GM10266 (cell line): ENCODE measurements at regions not wholly inside any gene's neighbourhood (a gene's known extent, or its start where the extent isn't known, plus 50 kb on each side); places are given as distances from the start of the nearest gene placed in this dataset.

Source experiments
- DNase-seq: peaks from one replicate; pipeline ENCODE4 v3.0.0; 2012; ENCODE audit errors: extremely low spot score
- TF ChIP-seq, protein P1 (sequence below): IDR thresholded peaks from 2 replicates; pipeline ENCODE4 v1.5.1; 2012; ENCODE audit warnings: mild to moderate bottlenecking, low read depth; ENCODE audit not compliant: control insufficient read depth, insufficient read depth; ENCODE audit errors: missing control alignments

- TF ChIP-seq, protein P1, sequence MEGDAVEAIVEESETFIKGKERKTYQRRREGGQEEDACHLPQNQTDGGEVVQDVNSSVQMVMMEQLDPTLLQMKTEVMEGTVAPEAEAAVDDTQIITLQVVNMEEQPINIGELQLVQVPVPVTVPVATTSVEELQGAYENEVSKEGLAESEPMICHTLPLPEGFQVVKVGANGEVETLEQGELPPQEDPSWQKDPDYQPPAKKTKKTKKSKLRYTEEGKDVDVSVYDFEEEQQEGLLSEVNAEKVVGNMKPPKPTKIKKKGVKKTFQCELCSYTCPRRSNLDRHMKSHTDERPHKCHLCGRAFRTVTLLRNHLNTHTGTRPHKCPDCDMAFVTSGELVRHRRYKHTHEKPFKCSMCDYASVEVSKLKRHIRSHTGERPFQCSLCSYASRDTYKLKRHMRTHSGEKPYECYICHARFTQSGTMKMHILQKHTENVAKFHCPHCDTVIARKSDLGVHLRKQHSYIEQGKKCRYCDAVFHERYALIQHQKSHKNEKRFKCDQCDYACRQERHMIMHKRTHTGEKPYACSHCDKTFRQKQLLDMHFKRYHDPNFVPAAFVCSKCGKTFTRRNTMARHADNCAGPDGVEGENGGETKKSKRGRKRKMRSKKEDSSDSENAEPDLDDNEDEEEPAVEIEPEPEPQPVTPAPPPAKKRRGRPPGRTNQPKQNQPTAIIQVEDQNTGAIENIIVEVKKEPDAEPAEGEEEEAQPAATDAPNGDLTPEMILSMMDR = no peak
- no peak for DNase-seq
Observed at GRCh38 chr6:143613749-143614148, 64.0 kb upstream of the PHACTR2 start.

GRCh38 chr6:143612186-143612585, 65.6 kb upstream of the PHACTR2 start:
- TF ChIP-seq, protein P1 = no peak
- DNase-seq = no peak

- TF ChIP-seq, protein P1 = no peak
- DNase-seq = no peak
Observed at GRCh38 chr6:143611580-143611979, 66.2 kb upstream of the PHACTR2 start.

DNA sequence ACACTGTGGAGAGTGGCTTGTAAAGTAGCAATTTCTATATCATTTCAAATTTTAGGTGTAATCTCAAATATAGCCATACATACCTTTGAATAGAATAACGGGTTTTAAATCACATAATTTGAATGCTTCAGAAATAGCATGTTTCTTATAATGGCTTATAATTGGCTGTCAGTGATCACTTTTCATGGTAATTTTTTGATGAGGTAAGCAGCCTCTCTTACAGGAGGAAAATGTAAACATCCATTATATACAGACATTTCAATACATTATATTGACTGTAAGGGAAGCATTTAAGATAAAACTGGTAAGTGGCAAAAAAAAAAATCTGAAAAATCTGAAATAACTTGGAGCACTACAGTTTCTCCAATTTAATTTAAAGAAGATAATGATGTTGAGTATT, 67.8 kb upstream of the PHACTR2 start:
- TF ChIP-seq, protein P1 = no peak
- DNase-seq = no peak

- TF ChIP-seq, protein P1 = no peak
- DNase-seq = no peak
Observed at GRCh38 chr6:143609501-143609900, 68.3 kb upstream of the PHACTR2 start.

DNA sequence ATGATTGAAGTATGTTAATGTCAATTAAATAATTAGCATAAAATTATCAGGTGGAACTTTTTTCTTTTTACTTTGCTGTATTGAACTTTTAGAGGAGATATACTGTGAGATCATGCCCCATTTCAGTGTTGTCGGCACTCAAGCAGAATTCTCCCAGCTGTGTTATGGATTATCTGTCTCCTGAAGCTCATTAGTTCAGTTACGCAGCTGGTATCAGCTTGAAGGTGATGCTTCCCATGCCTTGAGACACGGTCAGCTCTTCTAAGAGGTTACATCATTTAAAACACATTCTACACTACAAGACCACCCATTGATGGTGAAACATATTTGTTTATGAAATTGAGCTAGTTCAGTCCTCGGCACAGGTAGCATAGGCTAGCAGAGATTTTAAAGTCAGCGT, 68.9 kb upstream of the PHACTR2 start:
- DNase-seq = no peak
- TF ChIP-seq, protein P1 = no peak

- DNase-seq = no peak
- TF ChIP-seq, protein P1 = no peak
Observed at GRCh38 chr6:143607974-143608373, 69.8 kb upstream of the PHACTR2 start.
